WTC11 (cell line): ENCODE measurements at regions not wholly inside any gene's neighbourhood (a gene's known extent, or its start where the extent isn't known, plus 50 kb on each side); places are given as distances from the start of the nearest gene placed in this dataset.

Experiments used
- ATF3 ChIP-seq: sonication (generic); formaldehyde crosslinking; conservative IDR thresholded peaks from 2 replicates; pipeline ENCODE4 v1.8.1; 2022; ENCODE audit warnings: mild to moderate bottlenecking, missing genetic modification reagents
- CTCF ChIP-seq: fragments of 200-600 bp; IDR thresholded peaks from 2 replicates; pipeline ENCODE4 v1.8.0; 2022; ENCODE audit warnings: antibody characterized with exemption
- ETV6 ChIP-seq: sonication (generic); formaldehyde crosslinking; IDR thresholded peaks from 2 replicates; pipeline ENCODE4 v1.8.1; 2022; ENCODE audit warnings: mild to moderate bottlenecking, missing genetic modification reagents
- HMGXB4 ChIP-seq: sonication (generic); formaldehyde crosslinking; IDR thresholded peaks from 2 replicates; pipeline ENCODE4 v1.8.1; 2023; ENCODE audit warnings: mild to moderate bottlenecking, moderate library complexity, missing genetic modification reagents
- IRF1 ChIP-seq: sonication (generic); formaldehyde crosslinking; IDR thresholded peaks from 2 replicates; pipeline ENCODE4 v1.8.0; 2023; ENCODE audit warnings: missing genetic modification reagents
- JUN ChIP-seq: sonication (generic); formaldehyde crosslinking; IDR thresholded peaks from 2 replicates; pipeline ENCODE4 v1.8.0; 2023; ENCODE audit warnings: mild to moderate bottlenecking, missing genetic modification reagents
- RELA ChIP-seq: sonication (generic); formaldehyde crosslinking; IDR thresholded peaks from 2 replicates; pipeline ENCODE4 v1.8.1; 2022; ENCODE audit warnings: missing genetic modification reagents, mild to moderate bottlenecking, borderline replicate concordance
- SMAD4 ChIP-seq: sonication (generic); formaldehyde crosslinking; IDR thresholded peaks from 2 replicates; pipeline ENCODE4 v1.8.0; 2022; ENCODE audit warnings: mild to moderate bottlenecking, missing genetic modification reagents
- TP53 ChIP-seq: sonication (generic); formaldehyde crosslinking; IDR thresholded peaks from 2 replicates; pipeline ENCODE4 v1.8.1; 2023; ENCODE audit warnings: mild to moderate bottlenecking, missing genetic modification reagents
- ZNF512 ChIP-seq: sonication (generic); formaldehyde crosslinking; IDR thresholded peaks from 2 replicates; pipeline ENCODE4 v1.8.1; 2022; ENCODE audit warnings: missing genetic modification reagents, borderline replicate concordance

GRCh38 chr5:141787376-141787775 lies 90.8 kb downstream of the PCDH1 start:
- TF ChIP-seq TP53 (CRISPR knock-in tag) (no peak), ETV6 (CRISPR knock-in tag) (no peak), SMAD4 (no peak), CTCF (no peak), JUN (CRISPR knock-in tag) (no peak), IRF1 (CRISPR knock-in tag) (no peak), RELA (CRISPR knock-in tag) (no peak), ZNF512 (no peak), HMGXB4 (CRISPR knock-in tag) (no peak), ATF3 (no peak)
